Liver (tissue), 8 donors: ENCODE measurements at regions not wholly inside any gene's neighbourhood (a gene's known extent, or its start where the extent isn't known, plus 50 kb on each side); places are given as distances from the start of the nearest gene placed in this dataset.
A peak's percentile ranks its signal among the peaks of the same experiment; 100 is the strongest.

ENCODE experiments used
- DNase-seq: peaks from one replicate; pipeline ENCODE4 v3.0.0-alpha.2; 2017; ENCODE audit warnings: low spot score
- H3K27ac ChIP-seq, 2 donors: one replicate each; pipeline ENCODE4 v1.7.0; 2013; ENCODE audit warnings: inconsistent platforms in 2 of 2, low read length in 2 of 2, control low read depth in 1 of 2, low read depth in 1 of 2, mild to moderate bottlenecking in 1 of 2
- H3K27me3 ChIP-seq, 4 donors: one replicate each; pipeline versions ENCODE4 v1.6.1 to v1.7.0; 2013; ENCODE audit warnings: low read length in 3 of 4, inconsistent platforms in 1 of 4, mild to moderate bottlenecking in 1 of 4, moderate library complexity in 1 of 4; ENCODE audit not compliant: control insufficient read depth in 4 of 4, insufficient read depth in 4 of 4
- H3K36me3 ChIP-seq, 4 donors: one replicate each; pipeline versions ENCODE4 v1.6.1 to v1.7.0; 2013; ENCODE audit warnings: low read length in 3 of 4, mild to moderate bottlenecking in 3 of 4, low read depth in 1 of 4, moderate library complexity in 1 of 4; ENCODE audit not compliant: control insufficient read depth in 4 of 4, insufficient read depth in 3 of 4
- H3K4me1 ChIP-seq, 4 donors: one replicate each; pipeline versions ENCODE4 v1.6.1 to v1.7.0; 2013; ENCODE audit warnings: low read length in 3 of 4, mild to moderate bottlenecking in 3 of 4, moderate library complexity in 1 of 4; ENCODE audit not compliant: control insufficient read depth in 4 of 4, insufficient read depth in 4 of 4
- H3K4me3 ChIP-seq, 3 donors: one replicate each; pipeline versions ENCODE4 v1.6.1 to v1.7.0; 2013; ENCODE audit warnings: low read length in 3 of 3, control low read depth in 1 of 3, low read depth in 1 of 3, mild to moderate bottlenecking in 1 of 3
- H3K9ac ChIP-seq, 2 donors: one replicate each; pipeline ENCODE4 v1.7.0; 2013; ENCODE audit warnings: low read length in 2 of 2, mild to moderate bottlenecking in 2 of 2, moderate library complexity in 2 of 2, control low read depth in 1 of 2, low read depth in 1 of 2
- H3K9me3 ChIP-seq, 4 donors: one replicate each; pipeline versions ENCODE4 v1.6.1 to v1.7.0; 2013; ENCODE audit warnings: low read length in 3 of 4; ENCODE audit not compliant: control insufficient read depth in 4 of 4
- CTCF ChIP-seq: fragments of 150-350 bp; IDR thresholded peaks from 2 replicates; pipeline ENCODE4 v1.5.1; 2017; ENCODE audit warnings: improper control_type of control experiment, low read depth, low read length; ENCODE audit not compliant: missing input control
- EGR1 ChIP-seq, 2 donors: IDR thresholded peaks; 2 replicates each; pipeline ENCODE4 v1.6.1; 2016 to 2018; ENCODE audit warnings: antibody characterized with exemption in 2 of 2, low read depth in 2 of 2
- FOXA1 ChIP-seq: IDR thresholded peaks from 2 replicates; pipeline ENCODE4 v1.6.1; 2016; ENCODE audit warnings: antibody characterized with exemption
- FOXA2 ChIP-seq: IDR thresholded peaks from 2 replicates; pipeline ENCODE4 v1.6.1; 2016; ENCODE audit warnings: antibody characterized with exemption
- GABPA ChIP-seq, 2 donors: IDR thresholded peaks in 1 of 2; conservative IDR thresholded peaks in 1 of 2; 2 replicates each; pipeline ENCODE4 v1.6.1; 2016; ENCODE audit warnings: antibody characterized with exemption in 2 of 2, mild to moderate bottlenecking in 1 of 2, moderate library complexity in 1 of 2
- HNF4A ChIP-seq, 2 donors: conservative IDR thresholded peaks; 2 replicates each; pipeline ENCODE4 v1.6.1; 2016; ENCODE audit warnings: antibody characterized with exemption in 2 of 2, mild to moderate bottlenecking in 2 of 2
- MAX ChIP-seq: IDR thresholded peaks from 2 replicates; pipeline ENCODE4 v1.6.1; 2016; ENCODE audit warnings: antibody characterized with exemption
- NR2F2 ChIP-seq: IDR thresholded peaks from 2 replicates; pipeline ENCODE4 v1.6.1; 2016; ENCODE audit warnings: antibody characterized with exemption
- RAD21 ChIP-seq, 2 donors: IDR thresholded peaks; 2 replicates each; pipeline ENCODE4 v1.6.1; 2016; ENCODE audit warnings: antibody characterized with exemption in 2 of 2, mild to moderate bottlenecking in 2 of 2
- REST ChIP-seq: IDR thresholded peaks from 2 replicates; pipeline ENCODE4 v1.6.1; 2016; ENCODE audit warnings: antibody characterized with exemption, mild to moderate bottlenecking
- RXRA ChIP-seq, 2 donors: IDR thresholded peaks; 2 replicates each; pipeline ENCODE4 v1.6.1; 2017 to 2018; ENCODE audit warnings: antibody characterized with exemption in 2 of 2, mild to moderate bottlenecking in 1 of 2
- YY1 ChIP-seq: IDR thresholded peaks from 2 replicates; pipeline ENCODE4 v1.6.1; 2016; ENCODE audit warnings: antibody characterized with exemption, mild to moderate bottlenecking
- ZBTB33 ChIP-seq: IDR thresholded peaks from 2 replicates; pipeline ENCODE4 v1.6.1; 2016; ENCODE audit warnings: antibody characterized with exemption
- WGBS: extraction: QIAGEN DNeasy Blood & Tissue Kit; methylation state at CpG from one replicate; pipeline ENCODE4 v1.1.7; 2013; 5-methylcytosine and 5-hydroxymethylcytosine counted together
- donor health status: healthy.
- donor health status: healthy.
- donor health status: healthy.
- donor health status: healthy.
- donor health status: healthy.

GRCh38 chr4:180664766-180665368 lies 1578.3 kb upstream of the TENM3 start:
- Histone ChIP-seq H3K36me3 (no peaks in the 10 kb centered on the region), H3K9ac (no peak overlapping the region), H3K4me3 (no peak overlapping the region), H3K27me3 (no peaks in the 10 kb centered on the region), H3K9me3 (no peaks in the 10 kb centered on the region), H3K27ac (no peak overlapping the region), H3K4me1 (peaks cover 0 to 2% (median 0%) of the 10 kb centered on the region in 4 donors)
- WGBS: 14% methylated on average over 5 of the region's 5 CpGs
- peak; percentile 48 for DNase-seq
- TF ChIP-seq HNF4A (conservative IDR thresholded peaks at IDR 0.05) (no peak), CTCF (peak; percentile 80), FOXA2 (no peak), RAD21 (IDR thresholded peaks at IDR 0.05) (peak; percentile 77 to 84)

- TF ChIP-seq RXRA (IDR thresholded peaks at IDR 0.05) (no peak), GABPA (IDR thresholded peaks at IDR 0.05 in 1 of 2, conservative IDR thresholded peaks at IDR 0.05 in 1 of 2) (no peak), HNF4A (conservative IDR thresholded peaks at IDR 0.05) (no peak), MAX (no peak), YY1 (no peak), FOXA1 (no peak)
- H3K36me3 ChIP-seq: no peaks in the 10 kb centered on the region
- H3K4me3 ChIP-seq: no peak overlapping the region
- H3K4me1 ChIP-seq: peaks cover 0 to 2% (median 0%) of the 10 kb centered on the region in 4 donors
- H3K9me3 ChIP-seq: no peaks in the 10 kb centered on the region
- no peak for DNase-seq
- no peak overlapping the region for H3K9ac ChIP-seq
- no peaks in the 10 kb centered on the region for H3K27me3 ChIP-seq
- WGBS: 17% methylated on average over 2 of the region's 2 CpGs
- no peak overlapping the region for H3K27ac ChIP-seq
These were observed 1577.7 kb upstream of the TENM3 start for GRCh38 chr4:180665481-180665880.

- Histone ChIP-seq H3K9me3 (no peaks in the 10 kb centered on the region), H3K4me1 (peaks cover 0 to 2% (median 0%) of the 10 kb centered on the region in 4 donors), H3K9ac (no peak overlapping the region), H3K36me3 (no peaks in the 10 kb centered on the region), H3K4me3 (no peak overlapping the region), H3K27ac (no peak overlapping the region), H3K27me3 (peaks cover 0 to 2% (median 0%) of the 10 kb centered on the region in 4 donors)
- WGBS: 25% methylated on average over 7 of the region's 7 CpGs
- TF ChIP-seq HNF4A (conservative IDR thresholded peaks at IDR 0.05) (no peak), GABPA (IDR thresholded peaks at IDR 0.05 in 1 of 2, conservative IDR thresholded peaks at IDR 0.05 in 1 of 2) (no peak), REST (no peak), ZBTB33 (no peak), NR2F2 (no peak), RAD21 (IDR thresholded peaks at IDR 0.05) (peak; percentile 49 to 60), CTCF (peak; percentile 42), EGR1 (IDR thresholded peaks at IDR 0.05; ENCODE audit: low read depth in 2 of 2) (no peak), MAX (no peak), FOXA1 (no peak)
- no peak for DNase-seq
These were observed 1577.0 kb upstream of the TENM3 start for GRCh38 chr4:180665994-180666824.
